KMS-11 (cell line): ENCODE measurements at regions not wholly inside any gene's neighbourhood (a gene's known extent, or its start where the extent isn't known, plus 50 kb on each side); places are given as distances from the start of the nearest gene placed in this dataset.

ENCODE experiments used
- H2AFZ ChIP-seq: fragments of 200-600 bp; sonication (generic); 2 replicates; pipeline ENCODE4 v1.6.1; 2016; ENCODE audit warnings: antibody characterized with exemption, mixed run types, low read depth
- H3K27ac ChIP-seq: fragments of 200-600 bp; sonication (generic); 2 replicates; pipeline ENCODE4 v1.6.1; 2016; ENCODE audit warnings: mild to moderate bottlenecking, mixed run types
- H3K27me3 ChIP-seq: fragments of 200-600 bp; sonication (generic); 2 replicates; pipeline ENCODE4 v1.6.1; 2017; ENCODE audit warnings: mild to moderate bottlenecking, low read depth, mixed run types, moderate library complexity; ENCODE audit not compliant: insufficient read depth
- H3K36me3 ChIP-seq: fragments of 200-600 bp; sonication (generic); 2 replicates; pipeline ENCODE4 v1.6.1; 2017; ENCODE audit warnings: mild to moderate bottlenecking, mixed run types; ENCODE audit not compliant: insufficient read depth
- H3K4me1 ChIP-seq: fragments of 200-600 bp; sonication (generic); 2 replicates; pipeline ENCODE4 v1.6.1; 2016; ENCODE audit warnings: mild to moderate bottlenecking, low read depth, mixed run types; ENCODE audit not compliant: poor library complexity, severe bottlenecking
- H3K4me2 ChIP-seq: fragments of 200-600 bp; sonication (generic); 2 replicates; pipeline ENCODE4 v1.7.0; 2016; ENCODE audit warnings: mild to moderate bottlenecking, mixed run types
- H3K4me3 ChIP-seq: fragments of 200-600 bp; sonication (generic); IDR thresholded peaks from 2 replicates; pipeline ENCODE4 v1.6.1; 2017; ENCODE audit warnings: low read depth, low read length, mixed read lengths; ENCODE audit not compliant: insufficient read depth
- H3K79me2 ChIP-seq: fragments of 200-600 bp; sonication (generic); 2 replicates; pipeline ENCODE4 v1.6.1; 2016; ENCODE audit warnings: low read depth, mixed run types; ENCODE audit not compliant: insufficient read depth
- H3K9ac ChIP-seq: fragments of 200-600 bp; sonication (generic); 2 replicates; pipeline ENCODE4 v1.6.1; 2016; ENCODE audit warnings: mild to moderate bottlenecking, mixed run types
- H4K20me1 ChIP-seq: fragments of 200-600 bp; sonication (generic); 2 replicates; pipeline ENCODE4 v1.6.1; 2016; ENCODE audit warnings: mild to moderate bottlenecking, mixed run types; ENCODE audit not compliant: insufficient read depth
- CTCF ChIP-seq: fragments of 200-600 bp; sonication (generic); conservative IDR thresholded peaks from 2 replicates; pipeline ENCODE4 v1.6.1; 2017; ENCODE audit warnings: low read depth, mild to moderate bottlenecking, antibody characterized with exemption, low read length, moderate library complexity, mixed read lengths

- H3K9ac ChIP-seq: no peak overlapping the region
- H3K4me2 ChIP-seq: no peak overlapping the region
- no peaks in the 10 kb centered on the region for H3K36me3 ChIP-seq
- no peaks in the 10 kb centered on the region for H4K20me1 ChIP-seq
- no peak overlapping the region for H3K4me3 ChIP-seq
- no peaks in the 10 kb centered on the region for H3K79me2 ChIP-seq
- H3K27ac ChIP-seq: no peak overlapping the region
- H3K4me1 ChIP-seq: no peaks in the 10 kb centered on the region
- no peak overlapping the region for H2AFZ ChIP-seq
- H3K27me3 ChIP-seq: no peaks in the 10 kb centered on the region
- no peak for TF ChIP-seq CTCF
Observed at GRCh38 chr6:27106382-27106781, 141.1 kb upstream of the PRSS16 start.

- H3K27me3 ChIP-seq: no peaks in the 10 kb centered on the region
- no peak for TF ChIP-seq CTCF
- H3K27ac ChIP-seq: no peak overlapping the region
- no peak overlapping the region for H3K9ac ChIP-seq
- H3K4me3 ChIP-seq: no peak overlapping the region
- H3K4me1 ChIP-seq: peaks cover 10% of the 10 kb centered on the region
- H3K4me2 ChIP-seq: no peak overlapping the region
- H2AFZ ChIP-seq: no peak overlapping the region
- no peaks in the 10 kb centered on the region for H4K20me1 ChIP-seq
- no peaks in the 10 kb centered on the region for H3K36me3 ChIP-seq
- no peaks in the 10 kb centered on the region for H3K79me2 ChIP-seq
Observed at GRCh38 chr6:27111743-27112142, 135.8 kb upstream of the PRSS16 start.

- no peaks in the 10 kb centered on the region for H4K20me1 ChIP-seq
- no peaks in the 10 kb centered on the region for H3K36me3 ChIP-seq
- no peak overlapping the region for H3K27ac ChIP-seq
- peaks cover 14% of the 10 kb centered on the region for H3K4me1 ChIP-seq
- no peaks in the 10 kb centered on the region for H3K27me3 ChIP-seq
- H2AFZ ChIP-seq: no peak overlapping the region
- no peak overlapping the region for H3K4me3 ChIP-seq
- H3K4me2 ChIP-seq: no peak overlapping the region
- no peak for TF ChIP-seq CTCF
- H3K79me2 ChIP-seq: no peaks in the 10 kb centered on the region
- H3K9ac ChIP-seq: no peak overlapping the region
Observed at GRCh38 chr6:27112974-27113373, 134.5 kb upstream of the PRSS16 start.

GRCh38 chr6:27119329-27119728, 128.2 kb upstream of the PRSS16 start:
- H3K36me3 ChIP-seq: no peaks in the 10 kb centered on the region
- H3K4me3 ChIP-seq: no peak overlapping the region
- no peak overlapping the region for H2AFZ ChIP-seq
- H3K9ac ChIP-seq: no peak overlapping the region
- no peak overlapping the region for H3K4me2 ChIP-seq
- H3K27me3 ChIP-seq: no peaks in the 10 kb centered on the region
- no peak for TF ChIP-seq CTCF
- H3K79me2 ChIP-seq: no peaks in the 10 kb centered on the region
- no peaks in the 10 kb centered on the region for H4K20me1 ChIP-seq
- peaks cover 30% of the 10 kb centered on the region for H3K4me1 ChIP-seq
- no peak overlapping the region for H3K27ac ChIP-seq
